Stimulated activated CD4-positive, alpha-beta T cell treated with anti-CD3 and anti-CD28 coated beads, Interleukin-4, amount 100 ng/mL, for 1 hour (primary cell): ENCODE measurements at regions not wholly inside any gene's neighbourhood (a gene's known extent, or its start where the extent isn't known, plus 50 kb on each side); places are given as distances from the start of the nearest gene placed in this dataset.
"Not testable (repeated sequence)": the region's sequence is repeated elsewhere in the genome, so short reads cannot be mapped to it uniquely, and the experiment has no call there.

ENCODE experiments used
- DNase-seq: peaks from one replicate; pipeline ENCODE4 v3.0.0-alpha.2; 2020

DNA sequence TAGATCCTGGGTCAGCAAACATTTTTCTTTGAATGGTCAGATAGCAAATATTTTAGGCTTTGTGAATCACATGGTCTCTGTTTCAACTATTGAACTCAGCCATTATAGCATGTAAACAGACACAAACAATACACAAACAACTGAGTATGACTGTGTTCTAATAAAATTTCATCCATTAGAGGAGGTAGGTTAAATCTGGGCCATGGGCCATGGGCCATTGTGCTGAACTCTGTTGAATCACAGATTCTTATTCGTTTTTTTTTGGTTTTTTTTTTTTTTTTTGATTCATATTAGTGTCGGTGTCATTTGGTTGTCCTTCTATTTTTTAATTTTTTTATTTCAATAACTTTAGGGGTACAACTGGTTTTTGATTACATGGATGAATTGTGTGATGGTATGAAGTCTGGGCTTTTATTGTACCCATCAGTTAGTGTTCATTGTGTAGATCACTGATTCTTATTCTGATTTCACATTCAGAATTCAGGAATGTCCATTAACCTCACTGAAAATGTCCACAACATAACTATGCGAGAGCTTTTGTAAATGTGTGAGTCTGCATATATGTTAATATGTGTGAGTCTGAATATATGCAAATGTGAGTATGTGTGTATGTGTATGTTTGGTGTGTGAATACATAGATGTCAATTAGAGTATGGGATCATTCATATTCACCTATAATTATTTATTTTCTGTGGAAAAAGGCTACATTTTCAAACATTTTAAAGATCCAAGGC, 443.7 kb upstream of the GRM3 start:
- no peak for DNase-seq

DNA sequence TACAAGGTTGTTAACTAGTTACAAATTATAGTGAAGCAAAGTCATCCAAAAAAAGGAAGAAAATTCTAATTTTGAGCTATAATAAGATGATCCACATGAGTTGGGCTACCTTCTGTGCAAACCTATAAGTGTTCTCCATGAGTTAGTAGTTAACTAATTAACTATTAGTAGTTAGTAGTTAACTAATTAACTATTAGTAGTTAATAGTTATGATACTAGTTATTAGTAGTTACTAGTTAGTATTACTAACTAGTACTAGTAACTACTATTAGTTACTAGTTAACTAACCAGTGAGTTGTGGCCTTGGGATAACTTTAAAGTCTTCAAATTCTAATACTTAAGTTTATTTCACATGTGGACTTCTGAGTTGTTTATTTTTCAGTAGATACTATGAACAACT, 453.4 kb upstream of the GRM3 start:
- DNase-seq, result no peak

DNA sequence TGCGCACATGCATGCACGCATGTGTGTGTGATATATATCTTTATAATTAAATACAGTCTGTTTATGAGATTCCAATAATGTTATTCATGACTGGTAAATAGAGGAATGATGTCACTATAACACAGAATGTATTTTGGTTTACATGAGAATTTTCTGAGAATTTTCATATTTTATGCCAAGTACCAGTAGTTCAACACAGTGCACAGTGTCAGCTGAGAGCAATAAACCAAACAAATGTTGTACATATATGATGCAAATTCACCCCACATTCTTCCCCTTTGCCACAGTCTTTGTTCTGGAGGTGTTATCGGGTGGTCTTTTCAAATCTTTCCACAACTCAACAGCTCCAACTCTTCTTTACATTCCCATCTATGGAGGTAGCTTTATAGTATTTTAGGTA, 462.2 kb upstream of the GRM3 start:
- DNase-seq, result no peak

DNA sequence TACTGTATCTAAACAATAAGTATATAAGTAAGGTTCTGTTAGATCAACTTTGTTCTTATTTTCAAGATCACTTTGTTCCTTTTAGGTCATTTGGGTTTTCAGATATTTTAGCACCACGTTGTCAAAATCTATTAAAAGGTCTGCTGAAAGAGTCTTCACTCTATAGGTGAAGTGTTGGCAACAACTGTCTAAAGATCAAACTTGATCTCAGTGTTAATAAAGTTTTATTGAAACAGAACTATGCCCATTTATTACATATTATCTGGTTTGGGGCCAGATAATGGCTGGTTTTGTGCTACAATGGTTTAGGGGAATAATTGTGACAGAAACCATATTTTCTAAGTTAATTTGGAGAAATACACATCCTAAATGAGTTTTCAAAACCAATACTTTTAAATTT, 478.9 kb upstream of the GRM3 start:
- no peak for DNase-seq

DNA sequence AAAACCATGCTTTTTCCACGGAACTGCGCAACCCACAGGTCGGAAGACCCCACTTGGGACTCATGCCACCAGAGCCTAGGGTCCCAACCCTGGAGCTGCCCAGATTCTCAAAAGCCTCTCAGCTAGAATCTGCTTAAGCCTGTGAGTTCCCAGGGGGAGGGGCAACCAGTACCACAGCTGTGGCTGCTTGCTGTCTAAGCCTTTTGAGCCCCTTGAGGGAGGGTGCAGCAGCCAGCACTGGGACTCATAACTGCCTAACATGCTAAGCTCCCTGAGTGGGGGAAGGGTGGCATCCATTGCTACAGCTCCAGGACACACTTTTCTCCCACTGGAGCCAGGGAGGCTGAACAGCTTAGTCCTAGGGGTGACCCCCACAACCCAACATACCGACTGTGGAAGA, 485.6 kb upstream of the GRM3 start:
- DNase-seq, result no peak

DNA sequence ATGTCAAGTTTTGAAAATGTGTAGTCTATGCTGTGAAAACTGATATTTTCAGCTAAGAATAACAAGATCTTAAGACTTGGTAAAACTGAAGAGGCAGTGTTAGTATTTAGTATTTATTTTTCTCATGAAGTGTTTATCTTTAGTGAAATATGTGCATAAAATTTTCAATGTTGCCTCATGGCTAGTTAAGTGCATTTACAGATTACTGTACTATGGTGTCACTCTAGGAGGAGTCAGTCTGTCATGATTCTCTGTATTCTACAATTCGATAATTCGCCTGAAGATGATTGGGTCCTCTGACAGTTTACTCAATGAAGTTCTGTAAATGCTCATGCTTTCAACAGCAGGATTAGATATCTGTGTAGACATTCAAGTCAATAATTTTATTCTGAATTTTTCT, 488.1 kb upstream of the GRM3 start:
- DNase-seq, result no peak

DNA sequence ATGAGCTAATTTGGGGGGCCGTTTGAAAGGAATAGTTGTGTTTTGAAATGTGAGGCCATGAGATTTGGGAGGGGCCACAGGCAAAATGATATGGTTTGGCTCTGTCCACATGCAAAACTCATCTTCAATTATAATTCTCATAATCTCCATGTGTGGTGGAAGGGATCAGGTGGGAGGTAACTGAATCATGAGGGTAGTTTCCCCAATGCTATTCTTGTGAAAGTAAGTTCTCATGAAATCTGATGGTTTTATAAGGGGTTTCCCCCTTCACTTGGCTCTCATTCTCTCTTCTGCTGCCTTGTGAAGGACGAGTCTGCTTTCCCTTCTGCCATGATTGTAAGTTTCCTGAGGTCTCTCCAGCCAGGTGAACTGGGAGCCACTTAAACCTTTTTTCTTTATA, 490.8 kb upstream of the GRM3 start:
- DNase-seq, result no peak

DNA sequence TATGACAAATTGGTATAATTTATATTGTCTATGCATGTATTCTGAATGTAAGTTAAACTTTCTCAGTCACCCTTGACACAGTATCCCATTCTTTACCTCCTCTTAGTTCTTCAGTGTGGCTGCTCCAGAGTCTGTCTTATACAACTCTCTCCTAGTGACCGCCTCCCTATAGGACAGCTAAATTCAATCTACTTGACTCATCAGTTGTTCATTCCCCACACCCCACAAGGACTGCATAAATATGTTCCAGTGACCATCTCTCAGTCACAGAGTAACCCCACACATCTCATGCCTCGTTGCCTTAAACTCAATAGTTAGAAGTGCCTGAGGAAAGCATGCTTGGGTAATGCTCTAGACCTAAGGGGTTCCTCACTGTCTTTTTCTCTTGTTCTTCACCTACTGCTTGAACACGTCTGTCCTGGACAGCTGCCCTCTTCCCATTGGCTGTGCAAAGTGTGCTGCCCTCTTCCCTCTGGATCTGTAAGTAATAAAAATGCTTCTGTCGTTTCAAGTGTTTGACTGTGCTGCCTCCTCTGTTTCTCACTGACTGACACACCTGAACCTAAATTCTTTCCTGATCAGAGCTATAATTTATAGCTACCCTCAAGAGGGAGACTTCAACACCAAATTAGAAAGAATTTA, 494.6 kb upstream of the GRM3 start:
- no peak for DNase-seq

DNA sequence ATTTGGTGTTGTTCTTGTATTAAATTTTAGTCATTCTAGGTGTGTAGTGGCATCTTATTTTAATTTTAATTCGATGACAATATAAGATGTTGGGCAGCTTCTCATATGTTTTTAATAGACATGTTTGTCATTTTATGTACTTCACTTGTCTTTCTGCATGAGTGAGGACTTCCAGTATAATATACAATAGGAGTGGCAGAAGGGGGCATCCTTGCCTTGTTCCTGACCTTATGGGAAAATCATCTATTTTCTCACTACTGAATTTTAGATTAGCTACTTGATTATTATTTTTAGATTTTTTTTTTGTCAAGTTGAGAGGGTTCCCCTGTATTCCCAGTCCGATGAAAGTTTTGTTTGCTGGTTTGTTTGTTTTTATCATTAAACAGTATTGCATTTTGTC, 495.2 kb upstream of the GRM3 start:
- no peak for DNase-seq

DNA sequence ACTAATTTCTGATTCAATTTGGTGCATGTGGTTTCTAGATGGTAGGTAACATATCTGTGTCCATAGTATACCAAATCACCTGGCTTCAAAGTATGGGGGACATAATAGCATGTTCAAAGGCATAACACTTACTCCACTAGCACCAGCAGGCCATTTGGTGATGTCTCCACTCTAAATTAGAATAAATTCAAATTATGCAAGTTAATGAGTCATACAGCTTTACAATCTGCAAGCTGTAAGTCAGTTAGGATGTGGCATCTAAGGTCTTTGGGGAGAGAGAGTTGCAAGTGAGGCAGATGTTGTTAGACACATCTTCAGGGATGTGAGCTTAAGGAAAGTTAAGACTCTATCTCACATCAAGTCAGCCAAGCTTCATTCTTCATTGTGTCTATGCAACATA, 506.4 kb upstream of the GRM3 start:
- DNase-seq, result no peak

DNA sequence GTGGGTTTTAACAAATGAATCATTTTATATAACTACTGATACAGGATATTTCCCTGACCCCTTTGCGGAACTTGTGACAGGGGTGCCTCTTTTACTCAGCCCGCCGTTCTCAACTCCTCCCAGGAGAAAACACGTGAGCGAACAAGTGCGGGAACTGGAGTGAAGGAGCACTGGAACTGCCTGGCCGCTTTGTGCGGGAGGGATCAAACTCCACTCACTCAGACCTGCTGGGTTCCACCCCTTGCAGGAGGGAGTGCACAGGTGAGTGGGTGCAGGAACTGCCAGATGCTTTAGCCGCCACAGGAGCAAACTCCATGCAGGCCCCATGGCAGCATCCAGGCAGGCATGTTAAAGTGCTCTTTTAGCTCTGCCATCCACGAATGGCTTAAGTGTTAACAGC, 513.4 kb upstream of the GRM3 start:
- DNase-seq, result no peak

DNA sequence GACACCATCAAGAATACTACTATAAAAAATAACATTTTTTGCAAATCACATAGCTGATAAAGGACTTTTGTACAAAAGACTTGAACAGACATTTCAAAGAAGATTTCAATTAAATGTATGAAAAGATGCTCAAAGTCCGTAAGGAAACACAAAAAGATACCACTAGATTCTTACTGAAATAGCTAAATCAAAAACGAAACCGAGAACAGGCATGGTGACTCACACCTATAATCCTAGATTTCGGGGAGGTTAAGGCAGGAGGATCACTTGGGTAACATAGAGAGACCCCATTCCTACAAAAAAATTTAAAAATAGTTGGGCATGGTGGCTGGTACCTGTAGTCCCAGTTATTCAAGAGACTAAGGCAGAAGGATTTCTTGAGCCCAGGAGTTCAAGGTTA, 520.2 kb upstream of the GRM3 start:
- no peak for DNase-seq

DNA sequence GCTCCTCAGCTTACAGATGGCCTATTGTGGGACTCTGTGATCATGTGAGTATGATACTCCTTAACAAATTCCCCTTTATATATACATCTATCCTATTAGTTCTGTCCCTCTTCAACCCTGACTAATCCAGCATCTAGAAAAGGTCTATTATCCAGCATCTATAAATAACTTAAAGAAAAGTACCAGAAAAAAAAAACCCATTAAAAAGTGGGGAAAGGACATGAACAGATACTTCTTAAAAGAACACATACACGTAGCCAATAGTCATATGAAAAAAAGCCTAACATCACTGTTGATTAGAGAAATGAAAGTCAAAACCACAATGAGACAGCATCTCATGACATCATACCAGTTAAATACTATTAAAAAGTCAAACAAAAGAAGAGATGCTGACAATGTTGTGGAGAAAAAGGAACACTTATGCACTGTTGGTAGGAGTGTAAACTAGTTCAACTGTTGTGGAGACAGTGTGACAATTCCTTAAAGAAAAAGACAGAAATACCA, 549.5 kb upstream of the GRM3 start:
- DNase-seq, result no peak

DNA sequence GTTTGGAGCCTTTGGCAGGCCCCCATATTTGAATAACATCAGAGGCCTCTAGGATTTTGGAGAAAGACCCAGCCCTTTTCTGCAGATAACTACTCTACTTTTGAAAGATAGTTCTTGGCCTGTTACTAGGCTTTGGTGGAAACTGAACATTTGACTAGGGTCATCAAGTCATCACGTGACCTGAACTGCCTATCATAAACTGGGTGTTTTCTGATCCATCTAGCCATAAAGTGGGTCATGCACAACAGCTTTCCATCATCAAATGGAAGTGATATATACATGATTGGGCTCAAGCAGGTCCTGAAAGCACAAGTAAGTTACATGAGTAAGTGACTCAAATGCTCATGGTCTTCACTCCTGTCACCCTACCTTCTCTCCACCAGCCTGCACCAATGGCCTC, 552.3 kb upstream of the GRM3 start:
- DNase-seq, result no peak

DNA sequence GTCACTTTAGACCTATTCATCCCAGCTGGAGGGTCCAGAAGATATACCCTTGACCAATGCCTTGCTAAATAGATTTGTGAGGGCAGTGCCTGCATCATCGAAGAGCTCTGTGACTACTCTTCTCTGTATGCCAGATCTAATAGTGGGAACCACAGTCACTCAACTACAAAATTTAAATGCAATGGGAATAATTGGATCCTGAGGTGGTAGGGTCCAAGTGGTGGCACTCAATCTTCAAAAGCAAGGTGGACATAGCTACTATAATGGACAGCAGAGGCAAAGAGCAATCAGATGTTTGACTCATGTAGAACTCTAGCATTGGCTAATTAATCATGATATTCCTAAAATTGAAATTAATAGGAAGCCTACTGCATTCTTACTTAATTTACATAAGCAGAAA, 554.3 kb upstream of the GRM3 start:
- DNase-seq, result no peak

DNA sequence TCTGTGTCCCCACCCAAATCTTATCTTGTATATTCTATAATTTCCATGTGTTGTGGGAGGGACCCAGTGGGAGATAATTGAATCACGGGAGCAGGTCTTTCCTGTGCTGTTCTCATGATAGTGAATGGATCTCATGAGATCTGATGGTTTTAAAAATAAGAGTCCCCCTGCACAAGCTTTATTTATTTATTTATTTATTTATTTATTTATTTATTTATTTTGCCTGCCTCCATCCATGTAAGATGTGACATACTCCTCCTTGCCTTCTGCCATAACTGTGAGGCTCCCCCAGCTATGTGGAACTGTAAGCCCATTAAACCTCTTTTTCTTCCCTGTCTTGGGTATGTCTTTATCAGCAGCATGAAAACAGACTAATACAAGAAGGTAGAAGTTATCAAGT, 579.1 kb upstream of the GRM3 start:
- DNase-seq, result not testable (repeated sequence)

DNA sequence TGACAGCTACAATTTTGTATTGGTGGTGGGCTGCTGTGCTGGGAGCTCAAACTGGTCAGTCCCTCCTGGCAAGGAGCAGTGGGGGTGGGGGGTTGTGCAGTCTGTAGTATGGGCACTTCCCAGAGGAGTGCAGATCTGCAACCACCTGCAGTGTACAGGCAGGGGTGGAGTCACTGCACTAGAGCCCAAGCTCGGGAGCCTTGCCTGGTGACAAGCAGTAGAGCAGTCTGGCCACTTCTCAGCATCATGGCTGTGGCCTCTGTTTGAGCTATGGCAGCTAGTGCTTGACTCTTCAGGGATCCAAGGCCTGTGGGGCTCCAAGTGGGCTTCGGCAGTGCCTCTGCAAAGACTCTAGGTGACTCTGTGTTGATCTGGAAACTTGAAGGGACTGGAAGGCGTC, 585.1 kb upstream of the GRM3 start:
- DNase-seq, result no peak

DNA sequence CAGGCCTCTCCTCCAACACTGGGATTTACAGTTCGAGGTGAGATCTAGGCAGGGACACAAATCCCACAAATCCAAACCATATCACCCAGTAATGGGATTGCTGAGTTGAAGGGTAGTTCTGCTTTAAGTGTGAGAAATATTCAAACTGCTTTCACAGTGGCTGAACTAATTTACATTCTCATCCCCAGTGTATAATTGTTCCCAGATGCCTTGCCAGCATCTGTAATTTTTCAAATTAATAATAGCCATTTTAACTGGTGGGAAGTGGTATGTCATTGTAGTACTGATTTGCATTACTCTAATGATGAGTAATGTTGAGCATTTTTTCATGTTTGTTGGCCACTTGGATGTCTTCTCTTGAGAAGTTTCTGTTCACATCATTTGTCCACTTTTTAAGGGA, 592.8 kb upstream of the GRM3 start:
- no peak for DNase-seq

DNA sequence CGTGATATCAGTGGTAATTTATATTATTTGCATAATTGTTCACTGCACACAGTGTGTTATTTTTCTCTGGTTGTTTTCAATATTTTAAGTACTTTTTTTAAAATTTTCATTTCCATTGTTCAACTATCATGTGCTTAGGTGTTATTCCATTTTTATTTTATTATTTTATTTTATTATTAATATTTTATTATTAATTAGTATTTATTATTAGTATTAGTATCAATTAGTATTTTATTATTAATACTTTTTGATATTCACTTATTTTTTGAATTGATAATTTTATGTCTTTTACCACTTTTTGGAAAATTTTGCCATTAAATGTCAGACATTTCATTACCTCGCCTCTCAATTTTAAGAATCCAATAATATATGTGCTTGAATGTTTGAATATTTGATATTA, 593.8 kb upstream of the GRM3 start:
- no peak for DNase-seq

DNA sequence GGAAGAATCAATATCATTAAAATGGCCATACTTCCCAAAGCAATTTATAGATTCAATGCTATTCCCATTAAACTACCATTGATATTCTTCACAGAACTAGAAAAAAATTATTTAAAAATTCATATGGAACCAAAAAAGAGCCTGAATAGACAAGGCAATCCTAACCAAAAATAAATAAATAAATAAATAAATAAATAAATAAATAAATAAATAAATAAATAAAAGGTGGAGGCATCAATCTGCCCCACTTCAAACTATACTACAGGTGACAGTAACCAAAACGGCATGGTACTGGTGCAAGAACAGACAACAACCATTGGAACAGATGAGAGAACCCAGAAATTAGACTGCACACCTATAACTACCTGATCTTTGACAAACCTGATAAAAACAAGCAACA, 598.5 kb upstream of the GRM3 start:
- not testable (repeated sequence) for DNase-seq

DNA sequence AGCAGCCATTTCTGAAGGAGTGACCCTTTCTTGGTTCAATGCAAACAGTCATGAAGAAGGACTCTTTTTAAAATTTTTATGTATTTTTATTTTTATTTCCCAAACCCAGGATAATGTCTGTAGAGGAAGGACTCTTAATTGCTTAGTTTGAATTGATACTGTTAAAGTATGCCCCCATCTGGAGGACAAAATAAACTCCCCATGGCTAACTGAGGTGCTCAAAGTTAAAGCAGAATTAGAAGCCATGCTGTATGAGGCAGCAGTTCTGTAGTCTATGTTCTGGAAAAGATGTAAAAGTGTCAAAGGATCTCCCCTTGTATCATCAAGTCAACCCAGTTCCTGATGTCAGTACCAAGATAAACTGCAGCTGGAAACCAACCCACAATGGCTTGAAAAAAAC, 617.9 kb upstream of the GRM3 start:
- DNase-seq, result no peak

DNA sequence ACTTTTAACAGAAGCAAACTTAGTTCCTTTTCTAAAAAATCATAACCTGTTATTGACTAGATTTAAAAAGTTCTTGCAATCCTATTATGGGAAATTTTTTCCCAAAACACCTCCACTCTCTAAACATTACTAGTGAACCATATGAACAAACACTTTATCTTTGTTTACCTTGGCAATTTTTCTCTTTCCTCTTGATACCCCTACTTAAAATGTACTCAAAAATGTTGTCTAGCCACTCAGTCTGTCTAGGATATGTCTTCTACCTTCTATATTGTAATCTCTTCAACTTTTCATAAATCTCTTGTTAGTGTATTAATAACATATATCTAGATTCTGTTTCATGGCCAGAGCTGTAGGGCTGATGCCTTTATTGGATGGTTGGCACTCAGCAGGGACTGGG, 630.0 kb upstream of the GRM3 start:
- DNase-seq, result no peak

DNA sequence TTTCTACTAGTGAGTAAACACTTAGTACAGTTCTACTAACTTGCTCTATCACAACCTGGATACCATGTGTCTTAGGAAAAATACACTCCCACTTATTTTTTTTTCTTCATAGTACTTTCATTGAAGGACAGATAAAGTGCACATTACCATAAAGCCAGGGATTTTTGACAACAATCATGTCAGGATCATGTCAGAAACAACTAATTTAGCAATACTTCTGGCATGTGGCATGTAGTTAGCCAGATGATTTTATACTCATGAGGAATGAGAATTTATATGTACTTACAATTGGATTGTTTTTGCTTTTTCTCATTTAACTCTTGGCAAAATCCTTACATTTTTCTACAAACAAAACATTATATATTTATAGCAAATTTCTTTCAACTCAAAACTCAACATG, 630.7 kb upstream of the GRM3 start:
- DNase-seq, result no peak

DNA sequence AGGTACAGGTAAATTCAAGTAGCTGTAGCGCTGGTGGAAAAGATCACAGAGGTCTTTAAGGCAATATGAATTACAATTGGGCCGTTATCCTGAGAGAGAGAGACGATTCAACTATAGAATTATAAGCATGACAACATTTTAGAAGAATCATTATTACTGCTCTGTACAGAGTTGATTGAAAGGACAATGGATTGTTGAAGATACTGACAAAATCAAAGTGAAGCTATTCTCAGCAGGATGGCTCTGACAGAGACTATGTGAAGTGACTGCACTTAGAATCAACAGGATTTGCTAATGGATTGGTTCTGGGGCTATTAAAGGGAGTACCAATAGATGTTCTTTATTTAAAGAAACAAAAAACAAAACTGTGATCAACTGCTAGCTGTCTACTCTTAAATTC, 634.8 kb upstream of the GRM3 start:
- no peak for DNase-seq

DNA sequence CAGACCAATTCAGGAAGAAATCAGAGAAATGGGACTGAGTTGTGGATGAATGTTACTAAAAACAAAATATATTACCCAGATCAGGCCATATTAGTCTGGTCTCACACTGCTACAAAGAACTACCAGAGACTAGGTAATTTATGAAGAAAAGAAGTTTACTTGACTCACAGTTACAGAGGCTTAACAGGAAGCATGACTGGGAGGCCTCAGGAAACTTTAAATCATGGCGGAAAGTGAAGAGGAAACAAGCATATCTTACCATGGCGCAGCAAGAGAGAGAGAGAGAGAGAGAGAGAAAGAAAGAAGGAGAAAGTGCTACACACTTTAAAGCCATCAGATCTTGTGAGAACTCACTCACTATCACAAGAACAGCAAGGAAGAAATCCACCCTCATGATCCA, 636.8 kb upstream of the GRM3 start:
- no peak for DNase-seq
